ENCODE measurements at regions not wholly inside any gene's neighbourhood (a gene's known extent, or its start where the extent isn't known, plus 50 kb on each side); places are given as distances from the start of the nearest gene placed in this dataset.

- DNase-seq: no peak
- Mint-ChIP-seq H3K4me3 (ENCODE audit: low read depth, unreplicated experiment) (no peak overlapping the region), H3K36me3 (ENCODE audit: insufficient read depth, unreplicated experiment) (no peaks in the 10 kb centered on the region), H3K4me1 (ENCODE audit: low read depth, unreplicated experiment) (peaks cover 30% of the 10 kb centered on the region), H3K9me3 (ENCODE audit: low read depth, unreplicated experiment) (no peaks in the 10 kb centered on the region), H3K27me3 (ENCODE audit: unreplicated experiment) (no peaks in the 10 kb centered on the region), H3K27ac (ENCODE audit: unreplicated experiment) (no peak overlapping the region)
- intact Hi-C loops (cut with micrococcal nuclease; ENCODE audit: unreplicated experiment): no loop called here
- no peak for TF ChIP-seq CTCF (IDR thresholded peaks at IDR 0.05; ENCODE audit: unreplicated experiment)
- CTCF ChIA-PET: no interaction called here
- BruUV-seq (replicated peaks): no TSS peak
Observed at GRCh38 chr6:6858533-6858982, 249.2 kb upstream of the RREB1 start.

GRCh38 chr6:6859105-6859504 is 248.7 kb upstream of the RREB1 start:
- no peaks in the 10 kb centered on the region for H3K36me3 Mint-ChIP-seq (ENCODE audit: insufficient read depth, unreplicated experiment)
- no peaks in the 10 kb centered on the region for H3K27me3 Mint-ChIP-seq (ENCODE audit: unreplicated experiment)
- DNase-seq: no peak
- no peak overlapping the region for H3K27ac Mint-ChIP-seq (ENCODE audit: unreplicated experiment)
- CTCF ChIA-PET: no interaction called here
- no peak overlapping the region for H3K4me3 Mint-ChIP-seq (ENCODE audit: low read depth, unreplicated experiment)
- peaks cover 30% of the 10 kb centered on the region for H3K4me1 Mint-ChIP-seq (ENCODE audit: low read depth, unreplicated experiment)
- intact Hi-C loops (cut with micrococcal nuclease; ENCODE audit: unreplicated experiment): no loop called here
- no peaks in the 10 kb centered on the region for H3K9me3 Mint-ChIP-seq (ENCODE audit: low read depth, unreplicated experiment)
- BruUV-seq (replicated peaks): no TSS peak
- no peak for TF ChIP-seq CTCF (IDR thresholded peaks at IDR 0.05; ENCODE audit: unreplicated experiment)

GRCh38 chr6:6859722-6860121 is 248.0 kb upstream of the RREB1 start:
- H3K4me1 Mint-ChIP-seq (ENCODE audit: low read depth, unreplicated experiment): peaks cover 30% of the 10 kb centered on the region
- no peak overlapping the region for H3K4me3 Mint-ChIP-seq (ENCODE audit: low read depth, unreplicated experiment)
- no peak for TF ChIP-seq CTCF (IDR thresholded peaks at IDR 0.05; ENCODE audit: unreplicated experiment)
- no peaks in the 10 kb centered on the region for H3K27me3 Mint-ChIP-seq (ENCODE audit: unreplicated experiment)
- H3K36me3 Mint-ChIP-seq (ENCODE audit: insufficient read depth, unreplicated experiment): no peaks in the 10 kb centered on the region
- intact Hi-C loops (cut with micrococcal nuclease; ENCODE audit: unreplicated experiment): no loop called here
- H3K27ac Mint-ChIP-seq (ENCODE audit: unreplicated experiment): no peak overlapping the region
- H3K9me3 Mint-ChIP-seq (ENCODE audit: low read depth, unreplicated experiment): no peaks in the 10 kb centered on the region
- CTCF ChIA-PET: no interaction called here
- BruUV-seq (replicated peaks): no TSS peak
- DNase-seq: no peak

GRCh38 chr6:6860863-6861262 is 246.9 kb upstream of the RREB1 start:
- Mint-ChIP-seq H3K36me3 (ENCODE audit: insufficient read depth, unreplicated experiment) (no peaks in the 10 kb centered on the region), H3K4me3 (ENCODE audit: low read depth, unreplicated experiment) (no peak overlapping the region), H3K27ac (ENCODE audit: unreplicated experiment) (no peak overlapping the region), H3K27me3 (ENCODE audit: unreplicated experiment) (no peaks in the 10 kb centered on the region), H3K4me1 (ENCODE audit: low read depth, unreplicated experiment) (peaks cover 23% of the 10 kb centered on the region), H3K9me3 (ENCODE audit: low read depth, unreplicated experiment) (no peaks in the 10 kb centered on the region)
- no peak for TF ChIP-seq CTCF (IDR thresholded peaks at IDR 0.05; ENCODE audit: unreplicated experiment)
- BruUV-seq (replicated peaks): no TSS peak
- DNase-seq: no peak
- CTCF ChIA-PET: no interaction called here
- intact Hi-C loops (cut with micrococcal nuclease; ENCODE audit: unreplicated experiment): no loop called here

Measured in Calu3 (cell line).